Panc1 (cell line): ENCODE measurements at regions not wholly inside any gene's neighbourhood (a gene's known extent, or its start where the extent isn't known, plus 50 kb on each side); places are given as distances from the start of the nearest gene placed in this dataset.

Experiments
- ATAC-seq: fragments of 200-7000 bp; cut with Tn5 transposase; 2 replicates; pipeline ENCODE4 v1.9.1; 2020; ENCODE audit warnings: mild to moderate bottlenecking, moderate library complexity
- BruUV-seq: library from RNA; stranded (reverse); fragments of 400-500 nt; replicated peaks from 2 replicates; lab custom pipeline; 2021; lab: Mats Ljungman, UMichigan
- CTCF ChIA-PET: fragments of 300-600 bp; sonication (Branson Sonifier 250); formaldehyde crosslinking; loops from one replicate; lab custom pipeline; 2022; ENCODE audit warnings: antibody characterized with exemption; lab: Charles Lee
- POLR2A ChIA-PET: fragments of 300-600 bp; sonication (Branson Sonifier 250); formaldehyde crosslinking; loops from one replicate; lab custom pipeline; 2022; ENCODE audit warnings: antibody characterized with exemption; lab: Charles Lee
- DNase-seq: peaks from one replicate; pipeline ENCODE4 v3.0.0-alpha.2; 2010; ENCODE audit warnings: low read depth, low spot score
- H3K27ac ChIP-seq: 2 replicates; pipeline ENCODE4 v1.5.1; 2011; ENCODE audit warnings: mild to moderate bottlenecking, low read length, inconsistent platforms
- H3K27me3 ChIP-seq: fragments of 200-500 bp; sonication (Bioruptor generic); 2 replicates; pipeline ENCODE4 v1.6.0; 2014; ENCODE audit warnings: low read length, inconsistent platforms; ENCODE audit not compliant: control insufficient read depth, insufficient read depth
- H3K36me3 ChIP-seq: fragments of 200-500 bp; sonication (Bioruptor generic); 2 replicates; pipeline ENCODE4 v1.5.1; 2014; ENCODE audit warnings: inconsistent platforms, mild to moderate bottlenecking, low read length, moderate library complexity; ENCODE audit not compliant: control insufficient read depth, insufficient read depth
- H3K4me1 ChIP-seq: 2 replicates; pipeline ENCODE4 v1.5.1; 2011; ENCODE audit warnings: inconsistent platforms, mild to moderate bottlenecking, low read length, moderate library complexity; ENCODE audit not compliant: control insufficient read depth, insufficient read depth
- H3K4me3 ChIP-seq, 2 experiments: 2 replicates each; pipeline ENCODE4 v1.5.1; 2011 to 2012; ENCODE audit warnings: low read depth in 2 of 2, low read length in 2 of 2, mild to moderate bottlenecking in 2 of 2, inconsistent platforms in 1 of 2, moderate library complexity in 1 of 2
- H3K9me3 ChIP-seq: fragments of 200-500 bp; sonication (Bioruptor generic); 2 replicates; pipeline ENCODE4 v1.5.1; 2014; ENCODE audit warnings: low read depth, mild to moderate bottlenecking, inconsistent platforms, low read length, moderate library complexity; ENCODE audit not compliant: control insufficient read depth, insufficient read depth
- CTCF ChIP-seq: fragments of 450-650 bp; IDR thresholded peaks from 2 replicates; pipeline ENCODE4 v1.5.1; 2017; ENCODE audit warnings: mild to moderate bottlenecking
- POLR2AphosphoS5 ChIP-seq: IDR thresholded peaks from 2 replicates; pipeline ENCODE4 v1.6.1; 2012; ENCODE audit warnings: mild to moderate bottlenecking, low read depth, low read length, moderate library complexity
- REST ChIP-seq, 2 experiments: IDR thresholded peaks; 2 replicates each; pipeline ENCODE4 v1.6.1; 2011 to 2012; ENCODE audit warnings: low read depth in 2 of 2, control low read depth in 1 of 2, low read length in 1 of 2, mild to moderate bottlenecking in 1 of 2, moderate library complexity in 1 of 2; ENCODE audit not compliant: insufficient read depth in 1 of 2
- SIN3A ChIP-seq: IDR thresholded peaks from 2 replicates; pipeline ENCODE4 v1.6.1; 2012; ENCODE audit warnings: low read depth, mild to moderate bottlenecking, low read length, moderate library complexity, borderline replicate concordance; ENCODE audit not compliant: insufficient read depth
- TCF7L2 ChIP-seq: IDR thresholded peaks from 2 replicates; pipeline ENCODE4 v1.6.1; 2011; ENCODE audit warnings: mild to moderate bottlenecking, low read depth, low read length, inconsistent platforms
- in situ Hi-C: cut with HindIII; loops from 2 replicates; pipeline ENCODE4 v1.10.0; 2016; ENCODE audit warnings: low sequenced_read_pairs, low pct_unique_long_range_greater_than_20kb
- intact Hi-C: fragments of 100-400 bp; cut with micrococcal nuclease; formaldehyde crosslinking; loops from one replicate; pipeline ENCODE4 v1.10.0; 2022; ENCODE audit not compliant: unreplicated experiment

- Histone ChIP-seq H3K4me3 (no peak overlapping the region), H3K36me3 (no peaks in the 10 kb centered on the region), H3K4me1 (no peaks in the 10 kb centered on the region), H3K27ac (no peak overlapping the region), H3K9me3 (no peaks in the 10 kb centered on the region), H3K27me3 (0 out of 2 replicates have a peak, but pooled peaks cover 3% of the 10 kb centered on the region)
- CTCF ChIA-PET, result no interaction called here
- POLR2A ChIA-PET, result no interaction called here
- BruUV-seq, result no TSS peak
- intact Hi-C loops, result no loop called here
- no peak for ATAC-seq
- TF ChIP-seq POLR2AphosphoS5, result no peak
- no peak for TF ChIP-seq TCF7L2
- TF ChIP-seq SIN3A, result no peak
- TF ChIP-seq REST (IDR thresholded peaks at IDR 0.05; ENCODE audit: insufficient read depth in 1 of 2, low read depth in 2 of 2, low read length in 1 of 2), result no peak
- no peak for TF ChIP-seq CTCF
- in situ Hi-C loops, result no loop called here
- DNase-seq, result no peak
Observed at GRCh38 chr19:28948026-28948425, 264.9 kb downstream of the UQCRFS1 start.

- Histone ChIP-seq H3K27me3 (0 out of 2 replicates have a peak, but pooled peaks cover 5% of the 10 kb centered on the region), H3K27ac (no peak overlapping the region), H3K4me3 (no peak overlapping the region), H3K36me3 (no peaks in the 10 kb centered on the region), H3K9me3 (no peaks in the 10 kb centered on the region), H3K4me1 (no peaks in the 10 kb centered on the region)
- TF ChIP-seq CTCF (peak; percentile 41; the same call in 1 of the 2 replicates), REST (IDR thresholded peaks at IDR 0.05; ENCODE audit: insufficient read depth in 1 of 2, low read depth in 2 of 2, low read length in 1 of 2) (no peak)
- intact Hi-C loops, result no loop called here
- ATAC-seq (no peak), DNase-seq (no peak)
- in situ Hi-C loops, result no loop called here
- BruUV-seq, result no TSS peak
- POLR2A ChIA-PET, result no interaction called here
- CTCF ChIA-PET, result no interaction called here
Observed at GRCh38 chr19:28943651-28944050, 269.3 kb downstream of the UQCRFS1 start.
